ENCODE measurements at regions not wholly inside any gene's neighbourhood (a gene's known extent, or its start where the extent isn't known, plus 50 kb on each side); places are given as distances from the start of the nearest gene placed in this dataset.
A peak's percentile ranks its signal among the peaks of the same experiment; 100 is the strongest.

DNA sequence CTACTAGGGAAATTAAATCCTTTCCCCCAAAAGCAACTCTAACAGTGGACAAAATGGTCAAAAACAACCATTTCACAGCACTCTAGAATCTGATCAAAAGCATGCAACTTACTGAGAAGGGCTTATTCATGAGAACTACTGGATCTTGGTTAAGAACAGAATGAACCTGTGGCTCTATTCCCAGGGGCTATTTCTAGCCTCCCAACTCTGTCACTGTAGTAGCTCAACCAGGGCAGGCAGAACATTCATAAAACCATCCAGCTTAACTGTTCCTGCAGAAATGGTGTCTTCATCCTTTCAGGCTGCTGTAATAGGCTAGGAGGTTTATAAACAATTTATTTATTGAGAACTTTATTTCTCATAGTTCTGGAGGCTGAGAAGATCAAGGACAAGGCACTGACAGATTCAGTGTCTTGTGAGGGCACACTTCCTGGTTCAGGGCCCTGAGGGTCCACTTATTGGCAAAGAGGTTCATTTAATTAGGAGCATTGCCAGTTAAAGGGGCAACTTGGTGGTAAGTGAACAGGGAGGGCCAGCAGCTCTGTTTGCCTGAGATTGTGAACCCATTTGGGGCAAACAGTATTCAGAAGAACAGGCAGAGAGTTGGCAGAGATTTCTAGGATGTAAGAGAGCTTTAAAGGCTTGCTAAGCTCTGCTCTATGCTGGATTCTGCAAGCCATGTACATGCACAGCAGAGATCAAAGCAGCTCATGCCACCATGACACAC is 238.5 kb upstream of the FBXL7 start:
- no peak for DNase-seq (ENCODE audit: low read depth)
- no peak overlapping the region for H3K4me3 ChIP-seq (ENCODE audit: low read depth, low read length)
- TF ChIP-seq, protein P1, sequence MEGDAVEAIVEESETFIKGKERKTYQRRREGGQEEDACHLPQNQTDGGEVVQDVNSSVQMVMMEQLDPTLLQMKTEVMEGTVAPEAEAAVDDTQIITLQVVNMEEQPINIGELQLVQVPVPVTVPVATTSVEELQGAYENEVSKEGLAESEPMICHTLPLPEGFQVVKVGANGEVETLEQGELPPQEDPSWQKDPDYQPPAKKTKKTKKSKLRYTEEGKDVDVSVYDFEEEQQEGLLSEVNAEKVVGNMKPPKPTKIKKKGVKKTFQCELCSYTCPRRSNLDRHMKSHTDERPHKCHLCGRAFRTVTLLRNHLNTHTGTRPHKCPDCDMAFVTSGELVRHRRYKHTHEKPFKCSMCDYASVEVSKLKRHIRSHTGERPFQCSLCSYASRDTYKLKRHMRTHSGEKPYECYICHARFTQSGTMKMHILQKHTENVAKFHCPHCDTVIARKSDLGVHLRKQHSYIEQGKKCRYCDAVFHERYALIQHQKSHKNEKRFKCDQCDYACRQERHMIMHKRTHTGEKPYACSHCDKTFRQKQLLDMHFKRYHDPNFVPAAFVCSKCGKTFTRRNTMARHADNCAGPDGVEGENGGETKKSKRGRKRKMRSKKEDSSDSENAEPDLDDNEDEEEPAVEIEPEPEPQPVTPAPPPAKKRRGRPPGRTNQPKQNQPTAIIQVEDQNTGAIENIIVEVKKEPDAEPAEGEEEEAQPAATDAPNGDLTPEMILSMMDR (IDR thresholded peaks at IDR 0.05; ENCODE audit: insufficient read depth, low read depth, low read length), result no peak

DNA sequence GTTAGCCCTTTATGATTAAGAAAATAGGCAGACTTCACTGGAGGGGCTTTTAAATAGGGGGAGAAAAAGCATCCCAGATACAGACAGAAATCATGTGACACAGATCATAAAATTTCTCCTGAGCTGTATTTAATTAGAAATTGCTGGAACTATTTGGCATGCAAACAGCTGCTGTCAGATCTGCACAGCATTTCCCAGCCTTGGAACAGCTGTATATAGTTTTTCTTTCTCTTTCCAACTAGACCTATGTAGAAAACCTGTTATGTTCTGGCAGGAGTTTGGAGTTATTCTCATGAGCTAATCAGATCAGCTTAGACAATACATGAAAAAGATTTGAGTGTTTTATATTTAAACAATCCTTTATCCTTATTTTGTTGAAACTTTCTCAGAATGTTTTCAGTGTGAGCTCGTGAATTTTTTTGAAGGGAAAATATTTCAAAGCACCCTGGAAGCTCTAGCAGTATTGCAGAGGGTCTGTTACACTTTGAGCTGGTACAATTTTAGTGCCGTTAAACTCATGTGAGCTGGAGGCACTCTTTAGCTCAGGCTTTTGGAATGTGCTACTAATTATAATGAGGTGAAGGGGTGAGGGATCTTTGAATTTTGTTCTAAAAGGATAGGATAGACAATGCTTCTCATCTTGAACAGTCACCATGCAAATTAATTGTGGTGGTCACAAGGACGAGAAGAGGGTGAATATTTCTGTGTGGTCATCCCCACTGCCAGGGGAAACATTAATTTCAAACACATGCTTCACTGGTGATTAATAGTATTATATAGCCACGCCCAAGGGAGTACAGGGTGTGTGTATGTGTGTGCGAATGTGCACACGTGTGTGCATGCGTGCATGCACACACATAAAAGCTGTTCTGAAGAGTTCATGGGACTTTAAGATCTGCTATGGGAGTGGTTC is 239.4 kb upstream of the FBXL7 start:
- H3K4me3 ChIP-seq (ENCODE audit: low read depth, low read length), result no peak overlapping the region
- DNase-seq (ENCODE audit: low read depth), result peak; percentile 37
- TF ChIP-seq, protein P1 (IDR thresholded peaks at IDR 0.05; ENCODE audit: insufficient read depth, low read depth, low read length), result no peak

GRCh38 chr5:15256485-15256884 is 243.5 kb upstream of the FBXL7 start:
- no peak for DNase-seq (ENCODE audit: low read depth)
- TF ChIP-seq, protein P1 (IDR thresholded peaks at IDR 0.05; ENCODE audit: insufficient read depth, low read depth, low read length), result no peak
- no peak overlapping the region for H3K4me3 ChIP-seq (ENCODE audit: low read depth, low read length)

DNA sequence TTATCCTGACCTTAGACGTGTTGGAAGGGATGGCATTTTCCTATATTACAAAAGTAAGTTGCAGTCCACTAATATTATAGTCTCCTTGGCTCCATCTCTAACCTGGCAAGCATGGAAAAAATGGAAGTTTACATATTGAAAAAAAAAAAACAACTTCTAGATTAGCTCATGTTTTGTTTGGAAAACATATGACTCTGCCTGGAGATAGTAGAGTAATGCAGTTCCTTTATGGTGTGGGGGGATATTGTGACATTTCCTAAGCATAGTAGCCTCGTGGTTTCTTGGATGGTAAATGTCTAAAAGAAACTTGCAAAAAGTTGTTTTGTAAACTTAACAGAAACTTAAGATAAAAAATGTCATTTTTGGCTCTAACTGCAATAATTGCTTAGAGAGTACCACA is 244.4 kb upstream of the FBXL7 start:
- TF ChIP-seq, protein P1 (IDR thresholded peaks at IDR 0.05; ENCODE audit: insufficient read depth, low read depth, low read length), result no peak
- no peak overlapping the region for H3K4me3 ChIP-seq (ENCODE audit: low read depth, low read length)
- DNase-seq (ENCODE audit: low read depth), result peak; percentile 72

DNA sequence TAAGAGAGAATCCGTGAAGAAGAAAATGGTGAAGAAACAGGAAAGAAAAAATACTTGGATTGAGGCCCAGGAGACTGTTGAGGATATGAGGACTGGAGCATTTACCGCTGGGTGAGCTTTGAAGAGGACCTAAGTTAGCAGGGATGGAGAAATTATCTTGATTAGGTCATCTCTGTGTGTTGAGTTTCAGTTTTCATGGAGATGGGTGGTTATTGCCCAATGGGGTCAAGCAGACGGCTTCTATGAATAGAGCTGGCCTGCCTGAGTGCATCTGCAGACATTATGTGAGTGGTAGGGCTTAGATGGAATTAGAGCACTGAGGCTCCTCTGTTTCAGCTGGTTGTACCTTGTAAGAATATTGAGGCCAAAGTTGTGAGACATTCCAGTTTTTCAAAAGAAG is 245.4 kb upstream of the FBXL7 start:
- H3K4me3 ChIP-seq (ENCODE audit: low read depth, low read length), result no peak overlapping the region
- peak; percentile 84 for DNase-seq (ENCODE audit: low read depth)
- TF ChIP-seq, protein P1 (IDR thresholded peaks at IDR 0.05; ENCODE audit: insufficient read depth, low read depth, low read length), result no peak

DNA sequence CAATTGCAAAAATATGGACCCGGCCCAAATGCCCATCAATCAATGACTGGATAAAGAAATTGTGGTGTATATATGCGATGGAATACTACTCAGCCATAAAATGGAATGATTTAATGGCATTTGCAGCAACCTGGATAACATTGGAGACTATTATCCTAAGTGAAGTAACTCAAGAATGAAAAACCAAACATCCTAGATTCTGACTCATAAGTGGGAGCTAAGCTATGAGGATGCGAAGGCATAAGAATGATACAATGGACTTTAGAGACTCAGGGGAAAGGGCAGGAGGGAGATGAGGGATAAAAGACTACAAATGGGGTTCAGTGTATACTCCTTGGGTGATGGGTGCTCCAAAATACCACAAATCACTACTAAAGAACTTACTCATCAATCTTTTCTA is 247.6 kb upstream of the FBXL7 start:
- H3K4me3 ChIP-seq (ENCODE audit: low read depth, low read length), result no peak overlapping the region
- TF ChIP-seq, protein P1 (IDR thresholded peaks at IDR 0.05; ENCODE audit: insufficient read depth, low read depth, low read length), result no peak
- no peak for DNase-seq (ENCODE audit: low read depth)

All from fibroblast of villous mesenchyme (primary cell).